Suprapubic skin (tissue), 3 donors: ENCODE measurements at regions not wholly inside any gene's neighbourhood (a gene's known extent, or its start where the extent isn't known, plus 50 kb on each side); places are given as distances from the start of the nearest gene placed in this dataset.

Experiments
- CTCF ChIP-seq, 2 donors: fragments of 200-600 bp in 1 of 2; fragments of 450-650 bp in 1 of 2; sonication (generic) in 1 of 2; IDR thresholded peaks; one replicate each; pipeline ENCODE4 v1.5.1; 2016 to 2019; ENCODE audit warnings: antibody characterized with exemption in 2 of 2, mild to moderate bottlenecking in 1 of 2, moderate library complexity in 1 of 2
- POLR2A ChIP-seq, 2 donors: fragments of 450-650 bp; IDR thresholded peaks; one replicate each; pipeline ENCODE4 v1.6.1; 2017; ENCODE audit warnings: antibody characterized with exemption in 2 of 2, mild to moderate bottlenecking in 2 of 2, moderate library complexity in 2 of 2

GRCh38 chr6:60952500-60952899, 1333.5 kb downstream of the KHDRBS2 start:
- TF ChIP-seq CTCF (IDR thresholded peaks at IDR 0.05) (no peak), POLR2A (IDR thresholded peaks at IDR 0.05) (no peak)
